OCI-LY3 (cell line): ENCODE measurements at regions not wholly inside any gene's neighbourhood (a gene's known extent, or its start where the extent isn't known, plus 50 kb on each side); places are given as distances from the start of the nearest gene placed in this dataset.

ENCODE experiments used
- H2AFZ ChIP-seq: fragments of 200-600, 300-600 bp; shearing (Covaris generic); 2 replicates; pipeline ENCODE4 v1.6.0; 2014; ENCODE audit warnings: antibody characterized with exemption, low read depth, low read length
- H3K27ac ChIP-seq: fragments of 200-600, 300-600 bp; sonication (generic); 2 replicates; pipeline ENCODE4 v1.5.1; 2014; ENCODE audit warnings: mild to moderate bottlenecking, low read length, moderate library complexity, mixed read lengths
- H3K27me3 ChIP-seq: fragments of 200-600, 300-600 bp; sonication (generic); 2 replicates; pipeline ENCODE4 v1.6.1; 2014; ENCODE audit warnings: low read depth, low read length, mixed read lengths
- H3K36me3 ChIP-seq: fragments of 200-600, 300-600 bp; sonication (generic); replicated peaks from 2 replicates; pipeline ENCODE3; 2014; ENCODE audit warnings: low read depth, low read length, mixed read lengths
- H3K4me1 ChIP-seq: fragments of 300-600, 200-600 bp; sonication (generic); 2 replicates; pipeline ENCODE4 v1.6.1; 2014; ENCODE audit warnings: low read length, mixed read lengths
- H3K4me2 ChIP-seq: fragments of 200-600, 300-600 bp; sonication (generic); 2 replicates; pipeline ENCODE4 v1.6.1; 2014; ENCODE audit warnings: low read length, mixed read lengths
- H3K4me3 ChIP-seq: fragments of 300-600, 200-600 bp; sonication (generic); 2 replicates; pipeline ENCODE4 v1.5.1; 2014; ENCODE audit warnings: antibody characterized with exemption, mild to moderate bottlenecking, low read length, moderate library complexity
- H3K79me2 ChIP-seq: fragments of 300-600, 200-600 bp; shearing (Covaris generic); 2 replicates; pipeline ENCODE4 v1.6.1; 2014; ENCODE audit warnings: mild to moderate bottlenecking, low read length, mixed read lengths
- H3K9ac ChIP-seq: fragments of 300-600, 200-600 bp; shearing (Covaris generic); 2 replicates; pipeline ENCODE4 v1.6.0; 2014; ENCODE audit warnings: mild to moderate bottlenecking, low read length, moderate library complexity
- H3K9me3 ChIP-seq: fragments of 200-600, 300-600 bp; shearing (Covaris generic); 2 replicates; pipeline ENCODE4 v1.6.1; 2014; ENCODE audit warnings: low read length, mixed read lengths; ENCODE audit not compliant: insufficient read depth
- H4K20me1 ChIP-seq: fragments of 200-600, 300-600 bp; sonication (generic); 2 replicates; pipeline ENCODE4 v1.6.1; 2016; ENCODE audit warnings: low read length, mixed read lengths; ENCODE audit not compliant: insufficient read depth
- CTCF ChIP-seq: fragments of 200-600, 300-600 bp; sonication (generic); IDR thresholded peaks from 2 replicates; pipeline ENCODE4 v1.5.1; 2014; ENCODE audit warnings: antibody characterized with exemption, low read length, low read depth
- EZH2phosphoT487 ChIP-seq: fragments of 200-600 bp; shearing (Covaris generic); IDR thresholded peaks from 2 replicates; pipeline ENCODE4 v1.6.1; 2018; ENCODE audit warnings: antibody characterized with exemption, mixed run types, low read depth

GRCh38 chr1:185396126-185396525, 79.1 kb upstream of the IVNS1ABP start:
- Histone ChIP-seq H2AFZ (no peak overlapping the region), H3K36me3 (no peaks in the 10 kb centered on the region), H3K4me2 (no peak overlapping the region), H3K79me2 (no peaks in the 10 kb centered on the region), H3K4me1 (peaks cover 29% of the 10 kb centered on the region), H3K27me3 (no peaks in the 10 kb centered on the region), H3K9ac (no peak overlapping the region), H3K4me3 (no peak overlapping the region), H3K27ac (no peak overlapping the region), H3K9me3 (no peaks in the 10 kb centered on the region), H4K20me1 (no peaks in the 10 kb centered on the region)
- TF ChIP-seq EZH2phosphoT487 (no peak), CTCF (no peak)

GRCh38 chr1:185393815-185394214, 76.8 kb upstream of the IVNS1ABP start:
- peaks cover 14% of the 10 kb centered on the region for H3K4me1 ChIP-seq
- H4K20me1 ChIP-seq, result no peaks in the 10 kb centered on the region
- no peaks in the 10 kb centered on the region for H3K79me2 ChIP-seq
- H3K9me3 ChIP-seq, result no peaks in the 10 kb centered on the region
- H3K4me3 ChIP-seq, result no peak overlapping the region
- no peak overlapping the region for H2AFZ ChIP-seq
- no peak overlapping the region for H3K9ac ChIP-seq
- TF ChIP-seq EZH2phosphoT487 (no peak), CTCF (no peak)
- no peak overlapping the region for H3K27ac ChIP-seq
- no peak overlapping the region for H3K4me2 ChIP-seq
- H3K27me3 ChIP-seq, result no peaks in the 10 kb centered on the region
- no peaks in the 10 kb centered on the region for H3K36me3 ChIP-seq

GRCh38 chr1:185393205-185393604, 76.2 kb upstream of the IVNS1ABP start:
- no peak overlapping the region for H3K27ac ChIP-seq
- H3K79me2 ChIP-seq, result no peaks in the 10 kb centered on the region
- H3K4me2 ChIP-seq, result no peak overlapping the region
- H3K4me1 ChIP-seq, result peaks cover 8% of the 10 kb centered on the region
- H3K4me3 ChIP-seq, result no peak overlapping the region
- H3K27me3 ChIP-seq, result no peaks in the 10 kb centered on the region
- TF ChIP-seq CTCF, result no peak
- no peak for TF ChIP-seq EZH2phosphoT487
- H3K9ac ChIP-seq, result no peak overlapping the region
- H3K9me3 ChIP-seq, result no peaks in the 10 kb centered on the region
- H4K20me1 ChIP-seq, result no peaks in the 10 kb centered on the region
- H3K36me3 ChIP-seq, result no peaks in the 10 kb centered on the region
- H2AFZ ChIP-seq, result no peak overlapping the region

- TF ChIP-seq CTCF, result no peak
- no peak for TF ChIP-seq EZH2phosphoT487
- Histone ChIP-seq H3K9me3 (no peaks in the 10 kb centered on the region), H3K36me3 (no peaks in the 10 kb centered on the region), H3K27me3 (no peaks in the 10 kb centered on the region), H3K4me1 (no peaks in the 10 kb centered on the region), H4K20me1 (no peaks in the 10 kb centered on the region), H3K4me2 (no peak overlapping the region), H2AFZ (no peak overlapping the region), H3K9ac (no peak overlapping the region), H3K4me3 (no peak overlapping the region), H3K27ac (no peak overlapping the region), H3K79me2 (no peaks in the 10 kb centered on the region)
Measured at GRCh38 chr1:185388815-185389214, 71.8 kb upstream of the IVNS1ABP start.
